Endothelial cell of umbilical vein (primary cell): ENCODE measurements at regions not wholly inside any gene's neighbourhood (a gene's known extent, or its start where the extent isn't known, plus 50 kb on each side); places are given as distances from the start of the nearest gene placed in this dataset.

Source experiments
- BruUV-seq: library from RNA; stranded (reverse); fragments of 400-500 nt; replicated peaks from 2 replicates; lab custom pipeline; 2021; lab: Mats Ljungman, UMichigan
- CTCF ChIA-PET: fragments of 300-600, 350-600 bp; sonication (Branson Sonifier 250); formaldehyde crosslinking; loops from one replicate; lab custom pipeline; 2021; ENCODE audit warnings: antibody characterized with exemption, inconsistent platforms; lab: Charles Lee
- POLR2A ChIA-PET: fragments of 300-600, 350-600 bp; sonication (Branson Sonifier 250); formaldehyde crosslinking; loops from one replicate; lab custom pipeline; 2021; ENCODE audit warnings: antibody characterized with exemption, inconsistent platforms; lab: Charles Lee
- DNase-seq: peaks from one replicate; pipeline ENCODE4 v3.0.0-alpha.2; 2011; ENCODE audit warnings: low read depth, low spot score
- FAIRE-seq: peaks from 2 replicates; lab custom pipeline; 2011; peaks lifted over from hg19 to GRCh38; lab: Jason Lieb, UNC
- H2AFZ ChIP-seq: 2 replicates; pipeline ENCODE4 v1.6.0; 2012; ENCODE audit warnings: low read depth, low read length, control low read depth, inconsistent platforms
- H3K27ac ChIP-seq: 2 replicates; pipeline ENCODE4 v1.5.1; 2011; ENCODE audit warnings: low read depth, mild to moderate bottlenecking, control low read depth, low read length, moderate library complexity; ENCODE audit not compliant: insufficient read depth
- H3K27me3 ChIP-seq, 2 experiments: 2 replicates each; pipeline versions ENCODE4 v1.6.0 to v1.6.1; 2011; ENCODE audit warnings: low read length in 2 of 2, mixed read lengths in 1 of 2; ENCODE audit not compliant: control insufficient read depth in 2 of 2, insufficient read depth in 2 of 2
- H3K36me3 ChIP-seq, 2 experiments: 2 replicates in 1 of 2; 3 replicates in 1 of 2; pipeline ENCODE4 v1.5.1; 2011; ENCODE audit warnings: low read length in 2 of 2, mild to moderate bottlenecking in 1 of 2, moderate library complexity in 1 of 2; ENCODE audit not compliant: control insufficient read depth in 2 of 2, insufficient read depth in 2 of 2; ENCODE audit errors: extremely low read depth in 1 of 2
- H3K4me1 ChIP-seq: 3 replicates; pipeline ENCODE4 v1.5.1; 2011; ENCODE audit warnings: mild to moderate bottlenecking, low read length; ENCODE audit not compliant: control insufficient read depth, insufficient read depth; ENCODE audit errors: extremely low read depth
- H3K4me2 ChIP-seq: 2 replicates; pipeline ENCODE4 v1.6.1; 2011; ENCODE audit warnings: low read length, control low read depth, mixed read lengths; ENCODE audit not compliant: insufficient read depth
- H3K4me3 ChIP-seq, 3 experiments: fragments of 200-600 bp in 1 of 3; sonication (generic), shearing (Covaris generic) in 1 of 3; replicated peaks in 1 of 3; 2 replicates each; pipeline ENCODE4 v1.5.1; 2011 to 2016; ENCODE audit warnings: control low read depth in 3 of 3, low read length in 3 of 3, mild to moderate bottlenecking in 2 of 3, inconsistent platforms in 1 of 3, low read depth in 1 of 3, moderate library complexity in 1 of 3; ENCODE audit not compliant: insufficient read depth in 1 of 3
- H3K79me2 ChIP-seq: 2 replicates; pipeline ENCODE4 v1.6.0; 2012; ENCODE audit warnings: low read length, inconsistent platforms; ENCODE audit not compliant: control insufficient read depth, insufficient read depth
- H3K9ac ChIP-seq: replicated peaks from 2 replicates; pipeline ENCODE3; 2011; ENCODE audit warnings: low read length, control low read depth; ENCODE audit not compliant: insufficient read depth; ENCODE audit errors: extremely low read depth
- H3K9me1 ChIP-seq: replicated peaks from 3 replicates; pipeline ENCODE4 v1.6.0; 2011; ENCODE audit warnings: mild to moderate bottlenecking, low read length; ENCODE audit not compliant: control insufficient read depth, insufficient read depth; ENCODE audit errors: extremely low read depth
- H3K9me3 ChIP-seq: replicated peaks from 2 replicates; pipeline ENCODE4 v1.5.1; 2012; ENCODE audit warnings: low read length, inconsistent platforms; ENCODE audit not compliant: control insufficient read depth, insufficient read depth
- H4K20me1 ChIP-seq: replicated peaks from 2 replicates; pipeline ENCODE3; 2011; ENCODE audit warnings: mild to moderate bottlenecking, low read length; ENCODE audit not compliant: control insufficient read depth, insufficient read depth; ENCODE audit errors: extremely low read depth
- CTCF ChIP-seq, 2 donors: IDR thresholded peaks; 1 replicate in 1 of 2; 2 replicates in 1 of 2; pipeline ENCODE4 v1.5.1; 2011; ENCODE audit warnings: low read length in 2 of 2, mild to moderate bottlenecking in 2 of 2, moderate library complexity in 2 of 2, control low read depth in 1 of 2, inconsistent platforms in 1 of 2, low read depth in 1 of 2; ENCODE audit not compliant: insufficient read depth in 1 of 2; ENCODE audit errors: extremely low read depth in 1 of 2
- EZH2 ChIP-seq: IDR thresholded peaks from 2 replicates; pipeline ENCODE4 v1.6.1; 2012; ENCODE audit warnings: borderline replicate concordance, low read depth, mild to moderate bottlenecking, moderate library complexity, low read length, inconsistent platforms; ENCODE audit not compliant: severe bottlenecking
- FOS ChIP-seq: IDR thresholded peaks from 2 replicates; pipeline ENCODE4 v1.6.1; 2011; ENCODE audit warnings: mild to moderate bottlenecking, low read length, moderate library complexity, borderline replicate concordance; ENCODE audit not compliant: insufficient read depth
- GATA2 ChIP-seq: IDR thresholded peaks from 2 replicates; pipeline ENCODE4 v1.7.0; 2011; ENCODE audit warnings: low read depth, mild to moderate bottlenecking, moderate library complexity, mixed read lengths, low read length; ENCODE audit not compliant: insufficient read length, insufficient read depth
- JUN ChIP-seq: IDR thresholded peaks from 2 replicates; pipeline ENCODE4 v1.6.1; 2011; ENCODE audit warnings: borderline replicate concordance, low read depth; ENCODE audit not compliant: insufficient read length, insufficient read depth
- MAX ChIP-seq: IDR thresholded peaks from 2 replicates; pipeline ENCODE4 v1.6.1; 2011; ENCODE audit not compliant: insufficient read depth, insufficient read length
- MYC ChIP-seq: IDR thresholded peaks from one replicate; pipeline ENCODE4 v1.6.1; 2011; ENCODE audit warnings: mild to moderate bottlenecking, low read depth, low read length
- POLR2A ChIP-seq: IDR thresholded peaks from 2 replicates; pipeline ENCODE4 v1.6.1; 2012; ENCODE audit warnings: low read depth, mild to moderate bottlenecking, control low read depth, low read length
- POLR2AphosphoS5 ChIP-seq: IDR thresholded peaks from 2 replicates; pipeline ENCODE4 v1.6.1; 2012; ENCODE audit warnings: low read depth, mild to moderate bottlenecking, control low read depth, low read length, moderate library complexity; ENCODE audit not compliant: insufficient read depth
- dilution Hi-C: fragments of 300-500 bp; cut with MboI; formaldehyde crosslinking; loops from one replicate; pipeline ENCODE4 v1.15.0; 2019; ENCODE audit warnings: low sequenced_read_pairs; ENCODE audit not compliant: extremely low pct_ligation_motif_present
- intact Hi-C: fragments of 100-400 bp; cut with micrococcal nuclease; formaldehyde crosslinking; loops from one replicate; pipeline ENCODE4 v1.10.0; 2022

DNA sequence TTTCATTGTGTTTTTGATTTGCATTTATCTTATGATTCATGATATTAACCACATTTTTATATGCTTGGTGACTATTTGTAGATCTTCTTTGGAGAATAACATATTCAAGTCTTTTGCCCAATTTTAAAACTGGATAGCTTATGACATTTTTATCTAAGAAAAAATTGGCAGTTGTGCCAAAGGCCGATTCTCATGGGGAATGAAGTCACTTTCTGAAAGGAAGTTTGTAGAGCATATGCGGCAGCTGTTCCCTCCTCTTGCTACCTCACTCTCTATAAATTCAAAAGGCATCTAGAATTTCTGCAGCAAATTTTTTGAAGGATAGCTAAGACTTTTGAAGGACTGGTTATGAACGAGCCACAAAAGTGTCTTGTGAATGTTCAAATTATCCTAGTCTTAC lies 2353.5 kb downstream of the ARAP2 start:
- no TSS peak for BruUV-seq
- Histone ChIP-seq H3K9me3 (no peaks in the 10 kb centered on the region), H4K20me1 (no peaks in the 10 kb centered on the region), H3K9me1 (no peaks in the 10 kb centered on the region), H2AFZ (no peak overlapping the region), H3K4me2 (no peak overlapping the region), H3K4me1 (no peaks in the 10 kb centered on the region), H3K36me3 (no peaks in the 10 kb centered on the region), H3K79me2 (no peaks in the 10 kb centered on the region), H3K9ac (no peak overlapping the region), H3K4me3 (no peak overlapping the region), H3K27me3 (no peaks in the 10 kb centered on the region), H3K27ac (no peak overlapping the region)
- no peak for TF ChIP-seq GATA2
- no peak for TF ChIP-seq CTCF (IDR thresholded peaks at IDR 0.05; ENCODE audit: extremely low read depth in 1 of 2, insufficient read depth in 1 of 2, low read depth in 1 of 2, low read length in 2 of 2)
- TF ChIP-seq EZH2, result no peak
- dilution Hi-C loops, result no loop called here
- CTCF ChIA-PET, result no interaction called here
- POLR2A ChIA-PET, result no interaction called here
- intact Hi-C loops, result no loop called here
- FAIRE-seq, result no peak
- no peak for DNase-seq

DNA sequence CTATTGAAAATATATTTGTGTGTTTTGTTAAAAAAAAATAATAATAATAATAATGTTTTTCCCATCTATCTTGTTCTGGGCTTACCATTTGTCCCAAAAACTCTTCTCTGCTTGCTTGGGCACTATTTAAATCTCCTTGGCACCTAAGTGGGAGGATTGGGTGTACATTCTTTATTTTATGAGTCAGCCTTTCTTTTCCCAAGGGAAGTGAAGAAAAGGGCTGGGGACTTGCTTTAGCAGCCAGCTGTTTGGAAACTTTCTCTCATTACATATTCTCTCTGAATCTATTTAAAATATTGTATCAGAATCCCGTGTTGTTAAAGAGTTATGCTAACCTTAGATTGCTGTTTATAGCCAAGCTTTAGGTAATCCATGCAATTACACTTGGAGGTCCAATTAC lies 2332.4 kb downstream of the ARAP2 start:
- Histone ChIP-seq H3K27me3 (no peaks in the 10 kb centered on the region), H3K4me2 (no peak overlapping the region), H3K4me1 (no peaks in the 10 kb centered on the region), H3K27ac (no peak overlapping the region), H3K4me3 (no peak overlapping the region), H3K79me2 (no peaks in the 10 kb centered on the region), H3K9ac (no peak overlapping the region), H3K9me3 (no peaks in the 10 kb centered on the region), H2AFZ (no peak overlapping the region), H3K9me1 (no peaks in the 10 kb centered on the region), H3K36me3 (no peaks in the 10 kb centered on the region), H4K20me1 (no peaks in the 10 kb centered on the region)
- ChIA-PET POLR2A (no interaction called here), CTCF (no interaction called here)
- dilution Hi-C loops, result no loop called here
- BruUV-seq, result no TSS peak
- TF ChIP-seq POLR2A (no peak), GATA2 (no peak), FOS (no peak), EZH2 (no peak), MAX (no peak), JUN (no peak), POLR2AphosphoS5 (no peak), CTCF (IDR thresholded peaks at IDR 0.05; ENCODE audit: extremely low read depth in 1 of 2, insufficient read depth in 1 of 2, low read depth in 1 of 2, low read length in 2 of 2) (no peak), MYC (no peak)
- DNase-seq (no peak), FAIRE-seq (no peak)
- intact Hi-C loops, result no loop called here
